ENCODE measurements at regions not wholly inside any gene's neighbourhood (a gene's known extent, or its start where the extent isn't known, plus 50 kb on each side); places are given as distances from the start of the nearest gene placed in this dataset.

- ATAC-seq (ENCODE audit: low FRiP score), result no peak
- TF ChIP-seq, protein P1, sequence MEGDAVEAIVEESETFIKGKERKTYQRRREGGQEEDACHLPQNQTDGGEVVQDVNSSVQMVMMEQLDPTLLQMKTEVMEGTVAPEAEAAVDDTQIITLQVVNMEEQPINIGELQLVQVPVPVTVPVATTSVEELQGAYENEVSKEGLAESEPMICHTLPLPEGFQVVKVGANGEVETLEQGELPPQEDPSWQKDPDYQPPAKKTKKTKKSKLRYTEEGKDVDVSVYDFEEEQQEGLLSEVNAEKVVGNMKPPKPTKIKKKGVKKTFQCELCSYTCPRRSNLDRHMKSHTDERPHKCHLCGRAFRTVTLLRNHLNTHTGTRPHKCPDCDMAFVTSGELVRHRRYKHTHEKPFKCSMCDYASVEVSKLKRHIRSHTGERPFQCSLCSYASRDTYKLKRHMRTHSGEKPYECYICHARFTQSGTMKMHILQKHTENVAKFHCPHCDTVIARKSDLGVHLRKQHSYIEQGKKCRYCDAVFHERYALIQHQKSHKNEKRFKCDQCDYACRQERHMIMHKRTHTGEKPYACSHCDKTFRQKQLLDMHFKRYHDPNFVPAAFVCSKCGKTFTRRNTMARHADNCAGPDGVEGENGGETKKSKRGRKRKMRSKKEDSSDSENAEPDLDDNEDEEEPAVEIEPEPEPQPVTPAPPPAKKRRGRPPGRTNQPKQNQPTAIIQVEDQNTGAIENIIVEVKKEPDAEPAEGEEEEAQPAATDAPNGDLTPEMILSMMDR (IDR thresholded peaks at IDR 0.05), result no peak
Observed at GRCh38 chr6:140018588-140018987, 644.1 kb upstream of the CITED2 start.

DNA sequence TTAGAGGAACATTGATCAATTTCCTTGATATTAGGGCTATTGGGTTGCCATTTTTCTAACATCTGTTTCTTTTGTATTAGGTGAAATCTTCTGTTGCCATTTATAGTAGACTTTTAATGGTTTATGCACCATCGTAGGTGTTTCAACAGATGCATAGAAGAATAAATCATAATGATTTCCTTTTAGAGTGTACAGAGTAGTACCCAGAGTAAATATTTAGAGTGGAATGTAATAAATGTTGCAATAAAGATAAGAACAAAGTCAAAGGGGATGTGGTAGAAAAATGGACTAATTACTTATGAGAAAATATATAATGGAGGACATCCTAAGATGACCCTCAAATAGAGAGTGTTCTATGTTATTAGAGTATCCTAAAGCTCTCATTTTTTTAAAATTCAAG is 643.0 kb upstream of the CITED2 start:
- ATAC-seq (ENCODE audit: low FRiP score), result no peak
- TF ChIP-seq, protein P1 (IDR thresholded peaks at IDR 0.05), result no peak
- DNase-seq (ENCODE audit: low spot score), result no peak

More at GRCh38 chr6:140018588-140018987, 644.1 kb upstream of the CITED2 start:
- no peak for DNase-seq (ENCODE audit: low spot score)

DNA sequence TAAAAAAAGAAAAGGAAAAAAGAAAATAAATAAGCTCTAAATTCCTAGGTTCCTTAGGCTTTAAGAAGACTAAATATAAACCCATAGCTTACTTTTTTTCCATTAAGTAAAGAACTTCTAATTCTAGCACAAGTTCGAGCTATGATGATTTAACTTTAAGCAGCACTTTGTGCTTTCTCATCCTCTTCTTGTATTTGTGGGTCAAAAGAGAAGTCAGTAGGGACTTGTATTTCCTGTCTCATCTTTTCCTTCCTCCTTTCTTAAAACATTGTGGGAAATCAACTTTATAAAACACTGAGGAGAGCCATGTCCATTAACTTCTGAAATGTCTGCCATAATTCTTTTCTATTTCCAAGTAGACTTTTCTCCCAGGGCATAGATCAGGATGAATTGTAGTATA is 637.7 kb upstream of the CITED2 start:
- no peak for ATAC-seq (ENCODE audit: low FRiP score)
- no peak for DNase-seq (ENCODE audit: low spot score)
- TF ChIP-seq, protein P1 (IDR thresholded peaks at IDR 0.05), result no peak

DNA sequence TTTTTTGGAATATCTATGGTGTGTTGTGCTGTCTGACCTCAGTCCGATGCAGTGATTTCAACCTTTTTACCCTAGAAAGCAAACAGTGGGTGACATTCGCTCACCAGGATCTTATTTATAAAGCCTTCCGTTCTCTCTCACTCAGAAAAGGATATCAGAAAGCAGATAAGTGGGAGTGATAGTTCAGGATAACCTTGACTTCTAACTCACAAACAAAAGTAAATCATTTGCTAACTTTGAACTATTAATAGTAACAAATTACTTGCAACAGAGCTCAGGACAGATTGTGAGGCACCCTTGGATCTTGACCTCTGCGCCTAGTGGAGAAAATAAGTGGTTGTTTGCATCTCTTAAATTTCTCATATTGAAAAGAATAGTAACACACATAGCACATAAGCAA is 637.1 kb upstream of the CITED2 start:
- ATAC-seq (ENCODE audit: low FRiP score) (no peak), DNase-seq (ENCODE audit: low spot score) (no peak)
- TF ChIP-seq, protein P1 (IDR thresholded peaks at IDR 0.05), result no peak

DNA sequence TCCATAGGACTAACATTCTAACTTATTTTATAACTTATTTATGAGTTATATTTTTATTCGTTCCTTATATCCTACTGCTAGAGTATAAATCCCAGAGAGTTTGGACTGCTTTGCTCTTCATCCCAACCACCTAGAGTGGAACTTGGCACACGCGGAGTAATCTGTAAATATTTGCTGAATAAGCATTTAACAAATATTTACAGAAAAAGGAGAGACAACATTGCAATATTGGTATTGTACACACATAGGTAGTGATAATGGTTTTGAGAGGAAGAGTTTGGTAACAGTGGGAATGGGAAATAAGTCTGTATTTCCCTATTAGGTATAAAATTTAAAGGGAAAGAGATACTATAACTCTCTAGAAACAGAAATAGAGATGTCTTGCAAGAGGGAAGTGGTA is 634.8 kb upstream of the CITED2 start:
- ATAC-seq (ENCODE audit: low FRiP score) (no peak), DNase-seq (ENCODE audit: low spot score) (no peak)
- TF ChIP-seq, protein P1 (IDR thresholded peaks at IDR 0.05), result no peak

DNA sequence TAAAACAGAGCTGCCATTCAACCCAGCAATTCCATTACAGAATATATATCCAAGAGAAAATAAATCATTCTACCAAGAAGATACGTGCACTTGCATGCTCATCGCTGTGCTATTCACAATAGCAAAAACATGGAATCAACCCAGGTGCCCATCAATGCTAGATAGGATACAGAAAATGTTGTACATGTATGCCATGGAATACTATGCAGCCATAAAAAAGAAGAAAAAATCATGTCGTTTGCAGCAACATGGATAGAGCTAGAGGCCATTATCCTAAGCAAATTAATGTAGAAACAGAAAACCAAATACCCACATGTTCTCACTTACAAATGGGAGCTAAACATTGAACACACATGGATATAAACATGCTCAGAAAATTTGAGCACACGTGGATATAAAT is 633.1 kb upstream of the CITED2 start:
- TF ChIP-seq, protein P1 (IDR thresholded peaks at IDR 0.05), result no peak
- DNase-seq (ENCODE audit: low spot score) (no peak), ATAC-seq (ENCODE audit: low FRiP score) (no peak)

DNA sequence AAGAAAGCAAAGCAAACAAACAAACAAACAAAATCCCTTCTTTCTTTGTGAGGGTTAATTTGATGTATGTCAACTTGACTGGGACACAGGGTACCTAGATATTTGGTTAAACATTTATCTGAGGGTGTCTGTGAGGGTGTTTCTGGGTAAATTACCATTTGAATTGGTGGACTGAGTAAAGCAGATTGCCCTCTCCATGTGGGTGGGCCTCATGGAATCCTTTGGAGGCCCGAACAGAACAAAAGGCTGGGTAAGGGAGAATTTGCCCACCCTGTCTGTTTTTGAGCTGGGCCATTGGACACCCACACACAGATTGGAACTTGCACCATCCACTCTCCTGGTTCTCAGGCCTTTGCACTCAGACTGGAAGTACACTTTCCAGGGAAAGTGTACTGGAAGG is 628.8 kb upstream of the CITED2 start:
- TF ChIP-seq, protein P1 (IDR thresholded peaks at IDR 0.05), result no peak
- DNase-seq (ENCODE audit: low spot score) (no peak), ATAC-seq (ENCODE audit: low FRiP score) (no peak)
